A673 (cell line): ENCODE measurements at regions not wholly inside any gene's neighbourhood (a gene's known extent, or its start where the extent isn't known, plus 50 kb on each side); places are given as distances from the start of the nearest gene placed in this dataset.

Experiments used
- BruUV-seq: library from RNA; stranded (reverse); fragments of 400-500 nt; replicated peaks from 2 replicates; lab custom pipeline; 2021; lab: Mats Ljungman, UMichigan
- CTCF ChIA-PET: fragments of 300-600 bp; sonication (Branson Sonifier 250); formaldehyde crosslinking; loops from one replicate; lab custom pipeline; 2022; ENCODE audit warnings: antibody characterized with exemption; lab: Charles Lee
- POLR2A ChIA-PET: fragments of 300-600 bp; sonication (Branson Sonifier 250); formaldehyde crosslinking; loops from one replicate; lab custom pipeline; 2022; ENCODE audit warnings: antibody characterized with exemption; ENCODE audit not compliant: low non-redundant PET; lab: Charles Lee
- DNase-seq: peaks from one replicate; pipeline ENCODE4 v3.0.0-alpha.2; 2015; ENCODE audit warnings: low spot score
- H3K27ac ChIP-seq: fragments of 200-600 bp; sonication (generic); 2 replicates; pipeline ENCODE4 v1.5.1; 2016; ENCODE audit warnings: mixed run types, low read depth, mild to moderate bottlenecking, mixed read lengths, antibody characterized with exemption, low read length; ENCODE audit not compliant: poor library complexity, severe bottlenecking
- H3K27me3 ChIP-seq: fragments of 200-600 bp; sonication (generic); replicated peaks from 2 replicates; pipeline ENCODE4 v1.6.1; 2017; ENCODE audit warnings: mixed run types, low read depth, mild to moderate bottlenecking, mixed read lengths, antibody characterized with exemption, low read length; ENCODE audit not compliant: insufficient read depth, poor library complexity
- H3K36me3 ChIP-seq: fragments of 200-600 bp; sonication (generic); 2 replicates; pipeline ENCODE4 v1.6.1; 2016; ENCODE audit warnings: mixed run types, mild to moderate bottlenecking, mixed read lengths, antibody characterized with exemption, low read length; ENCODE audit not compliant: insufficient read depth, poor library complexity, severe bottlenecking
- H3K4me1 ChIP-seq: fragments of 200-600 bp; sonication (generic); 2 replicates; pipeline ENCODE4 v1.6.1; 2017; ENCODE audit warnings: mixed run types, mild to moderate bottlenecking, mixed read lengths, antibody characterized with exemption, low read length; ENCODE audit not compliant: insufficient read depth, poor library complexity, severe bottlenecking
- H3K4me3 ChIP-seq: fragments of 200-600 bp; sonication (generic); 2 replicates; pipeline ENCODE4 v1.5.1; 2016; ENCODE audit warnings: low read depth, mixed run types, mild to moderate bottlenecking, mixed read lengths, low read length; ENCODE audit not compliant: poor library complexity, severe bottlenecking
- H3K9me3 ChIP-seq: fragments of 200-600 bp; sonication (generic); 2 replicates; pipeline ENCODE4 v1.6.1; 2016; ENCODE audit warnings: mixed run types, low read depth, mild to moderate bottlenecking, mixed read lengths, antibody characterized with exemption, low read length; ENCODE audit not compliant: poor library complexity, severe bottlenecking
- EZH2 ChIP-seq: fragments of 200-600 bp; sonication (generic); IDR thresholded peaks from 2 replicates; pipeline ENCODE4 v1.6.1; 2017; ENCODE audit warnings: borderline replicate concordance, low read depth, mild to moderate bottlenecking, mixed read lengths, antibody characterized with exemption, low read length; ENCODE audit not compliant: poor library complexity, severe bottlenecking
- intact Hi-C: fragments of 100-400 bp; cut with micrococcal nuclease; formaldehyde crosslinking; loops from one replicate; pipeline ENCODE4 v1.10.0; 2022; ENCODE audit not compliant: unreplicated experiment
- TF ChIP-seq, protein P1 (sequence below): fragments of 300-800, 200-600 bp; sonication (generic); conservative IDR thresholded peaks from 2 replicates; pipeline ENCODE4 v1.5.1; 2017; ENCODE audit warnings: low read depth, mild to moderate bottlenecking, antibody characterized with exemption, low read length, moderate library complexity, mixed read lengths

DNA sequence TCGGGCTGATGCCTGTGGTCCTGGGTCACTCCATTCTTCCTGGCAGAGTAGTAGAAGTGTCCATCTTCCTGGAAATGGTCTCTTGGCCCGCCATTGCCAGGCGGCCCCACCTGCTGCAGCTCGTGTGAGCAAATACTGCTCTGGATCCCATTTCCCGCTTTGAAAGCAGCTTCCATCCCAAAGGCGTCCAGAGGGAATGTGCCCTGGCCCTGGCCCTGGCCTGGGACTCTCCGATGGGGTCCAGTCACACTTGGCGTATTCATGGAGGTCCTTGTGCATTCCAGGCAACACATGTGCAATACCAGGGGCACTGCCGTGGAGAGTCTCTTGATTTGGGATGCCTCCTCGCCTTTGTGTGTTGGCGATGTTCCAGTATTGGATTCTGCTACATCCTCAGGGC is 111.1 kb downstream of the SNRPN start:
- ChIA-PET CTCF (no interaction called here), POLR2A (no interaction called here)
- H3K27me3 ChIP-seq, result no peaks in the 10 kb centered on the region
- intact Hi-C loops, result no loop called here
- no peak overlapping the region for H3K4me3 ChIP-seq
- no peak for TF ChIP-seq EZH2
- TF ChIP-seq, protein P1, sequence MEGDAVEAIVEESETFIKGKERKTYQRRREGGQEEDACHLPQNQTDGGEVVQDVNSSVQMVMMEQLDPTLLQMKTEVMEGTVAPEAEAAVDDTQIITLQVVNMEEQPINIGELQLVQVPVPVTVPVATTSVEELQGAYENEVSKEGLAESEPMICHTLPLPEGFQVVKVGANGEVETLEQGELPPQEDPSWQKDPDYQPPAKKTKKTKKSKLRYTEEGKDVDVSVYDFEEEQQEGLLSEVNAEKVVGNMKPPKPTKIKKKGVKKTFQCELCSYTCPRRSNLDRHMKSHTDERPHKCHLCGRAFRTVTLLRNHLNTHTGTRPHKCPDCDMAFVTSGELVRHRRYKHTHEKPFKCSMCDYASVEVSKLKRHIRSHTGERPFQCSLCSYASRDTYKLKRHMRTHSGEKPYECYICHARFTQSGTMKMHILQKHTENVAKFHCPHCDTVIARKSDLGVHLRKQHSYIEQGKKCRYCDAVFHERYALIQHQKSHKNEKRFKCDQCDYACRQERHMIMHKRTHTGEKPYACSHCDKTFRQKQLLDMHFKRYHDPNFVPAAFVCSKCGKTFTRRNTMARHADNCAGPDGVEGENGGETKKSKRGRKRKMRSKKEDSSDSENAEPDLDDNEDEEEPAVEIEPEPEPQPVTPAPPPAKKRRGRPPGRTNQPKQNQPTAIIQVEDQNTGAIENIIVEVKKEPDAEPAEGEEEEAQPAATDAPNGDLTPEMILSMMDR, result no peak
- no peaks in the 10 kb centered on the region for H3K4me1 ChIP-seq
- no TSS peak for BruUV-seq
- DNase-seq, result no peak
- H3K9me3 ChIP-seq, result peaks cover 94% of the 10 kb centered on the region
- peaks cover 46% of the 10 kb centered on the region for H3K36me3 ChIP-seq
- no peak overlapping the region for H3K27ac ChIP-seq

DNA sequence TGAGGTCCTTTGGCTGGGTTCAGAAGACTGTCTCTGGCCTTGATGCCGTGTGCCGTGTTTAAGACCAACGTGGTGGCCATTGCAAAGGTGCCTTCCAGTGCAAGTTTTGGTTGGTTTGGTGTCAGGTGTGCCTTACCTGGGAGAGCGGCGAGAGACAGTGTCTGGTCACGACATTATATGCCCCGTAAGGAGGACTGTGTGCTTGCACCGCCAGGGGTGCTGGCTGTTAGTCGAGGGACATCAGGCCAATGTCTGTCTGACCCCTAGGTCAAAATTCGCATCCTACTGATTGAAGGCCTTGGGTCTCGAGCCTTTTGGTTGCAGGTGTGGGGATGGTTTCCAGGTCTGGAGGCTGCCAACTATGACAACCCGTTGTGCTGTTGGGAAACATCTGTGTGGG is 111.9 kb downstream of the SNRPN start:
- DNase-seq, result no peak
- peaks cover 51% of the 10 kb centered on the region for H3K36me3 ChIP-seq
- intact Hi-C loops, result no loop called here
- no peak for TF ChIP-seq EZH2
- TF ChIP-seq, protein P1, result no peak
- H3K9me3 ChIP-seq, result peaks cover 95% of the 10 kb centered on the region
- H3K4me3 ChIP-seq, result no peak overlapping the region
- no peak overlapping the region for H3K27ac ChIP-seq
- no peaks in the 10 kb centered on the region for H3K27me3 ChIP-seq
- POLR2A ChIA-PET, result no interaction called here
- no peaks in the 10 kb centered on the region for H3K4me1 ChIP-seq
- BruUV-seq, result no TSS peak
- CTCF ChIA-PET, result no interaction called here

DNA sequence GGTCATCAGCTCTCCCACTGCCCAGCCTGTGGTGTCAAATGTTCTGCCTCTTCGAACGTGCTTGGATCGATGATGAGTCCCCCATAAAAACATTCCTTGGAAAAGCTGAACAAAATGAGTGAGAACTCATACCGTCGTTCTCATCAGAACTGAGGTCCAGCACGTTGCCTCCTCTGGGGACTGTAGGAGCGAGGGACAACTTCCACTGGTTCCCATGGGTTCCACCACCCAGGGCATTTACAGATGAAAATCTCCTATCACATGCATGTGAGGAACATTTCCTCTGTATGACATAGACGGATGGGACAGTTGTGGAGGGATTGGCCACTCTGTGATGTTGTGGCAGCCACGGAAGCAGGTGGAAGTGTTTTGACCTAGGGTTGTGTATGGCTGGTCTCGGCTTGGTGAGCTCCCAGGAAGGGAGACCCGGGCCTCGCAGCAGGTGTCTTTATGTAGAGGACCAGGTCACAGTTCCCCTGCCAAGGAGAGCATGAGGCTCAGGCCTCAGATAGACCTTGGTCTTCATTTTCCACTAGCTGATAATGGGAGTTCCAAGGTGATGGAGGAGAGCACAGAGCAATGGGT is 113.0 kb downstream of the SNRPN start:
- no peak overlapping the region for H3K4me3 ChIP-seq

More for the DNA sequence above, 113.0 kb downstream of the SNRPN start:
- peaks cover 50% of the 10 kb centered on the region for H3K36me3 ChIP-seq
- no peak for DNase-seq
- no peaks in the 10 kb centered on the region for H3K27me3 ChIP-seq
- TF ChIP-seq EZH2, result no peak
- TF ChIP-seq, protein P1, result no peak
- H3K4me1 ChIP-seq, result no peaks in the 10 kb centered on the region
- intact Hi-C loops, result no loop called here
- H3K9me3 ChIP-seq, result peaks cover 96% of the 10 kb centered on the region
- BruUV-seq, result no TSS peak
- CTCF ChIA-PET, result no interaction called here
- H3K27ac ChIP-seq, result no peak overlapping the region
- POLR2A ChIA-PET, result no interaction called here
